ENCODE measurements at regions not wholly inside any gene's neighbourhood (a gene's known extent, or its start where the extent isn't known, plus 50 kb on each side); places are given as distances from the start of the nearest gene placed in this dataset.
A peak's percentile ranks its signal among the peaks of the same experiment; 100 is the strongest.

- Histone ChIP-seq H3K4me2 (no peak overlapping the region), H3K27ac (no peak overlapping the region), H3K4me3 (no peak overlapping the region), H3K9me3 (no peaks in the 10 kb centered on the region), H3K4me1 (0 out of 3 replicates have a peak, but pooled peaks cover under 1% of the 10 kb centered on the region)
- TF ChIP-seq FOXS1 (CRISPR knock-in tag; IDR thresholded peaks at IDR 0.05) (no peak), POLR2AphosphoS2 (conservative IDR thresholded peaks at IDR 0.05; ENCODE audit: low read length) (no peak), EHF (CRISPR knock-in tag; IDR thresholded peaks at IDR 0.05) (no peak), HOXB13 (CRISPR knock-in tag; IDR thresholded peaks at IDR 0.05; ENCODE audit: low read depth) (no peak), ZNF302 (CRISPR knock-in tag; IDR thresholded peaks at IDR 0.05) (no peak), PBX3 (IDR thresholded peaks at IDR 0.05) (no peak), MAFK (IDR thresholded peaks at IDR 0.05; ENCODE audit: partially characterized antibody) (no peak)
- TF ChIP-seq, protein P1, sequence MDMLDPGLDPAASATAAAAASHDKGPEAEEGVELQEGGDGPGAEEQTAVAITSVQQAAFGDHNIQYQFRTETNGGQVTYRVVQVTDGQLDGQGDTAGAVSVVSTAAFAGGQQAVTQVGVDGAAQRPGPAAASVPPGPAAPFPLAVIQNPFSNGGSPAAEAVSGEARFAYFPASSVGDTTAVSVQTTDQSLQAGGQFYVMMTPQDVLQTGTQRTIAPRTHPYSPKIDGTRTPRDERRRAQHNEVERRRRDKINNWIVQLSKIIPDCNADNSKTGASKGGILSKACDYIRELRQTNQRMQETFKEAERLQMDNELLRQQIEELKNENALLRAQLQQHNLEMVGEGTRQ (IDR thresholded peaks at IDR 0.05): no peak
- ChIA-PET POLR2A (no interaction called here), CTCF (no interaction called here)
- ATAC-seq (no peak), DNase-seq (ENCODE audit: low read depth in 1 of 2, low spot score in 1 of 2) (no peak), FAIRE-seq (no peak)
- 46% methylated on average over 2 of the region's 2 CpGs for WGBS (ENCODE audit: missing lambda C conversion rate)
Observed at GRCh38 chr3:147937891-147938290, 528.7 kb downstream of the ZIC1 start.

- POLR2A ChIA-PET: no interaction called here
- no peak overlapping the region for H3K4me2 ChIP-seq
- H3K27ac ChIP-seq: no peak overlapping the region
- DNase-seq (ENCODE audit: low read depth in 1 of 2, low spot score in 1 of 2) (no peak), ATAC-seq (no peak), FAIRE-seq (no peak)
- no peak overlapping the region for H3K4me3 ChIP-seq
- CTCF ChIA-PET: no interaction called here
- peaks cover 14% of the 10 kb centered on the region; the same call in 2 of the 3 replicates for H3K4me1 ChIP-seq
- no peak for TF ChIP-seq HOXB5 (CRISPR knock-in tag; IDR thresholded peaks at IDR 0.05)
- peak; percentile 67 for TF ChIP-seq MAFK (IDR thresholded peaks at IDR 0.05; ENCODE audit: partially characterized antibody)
- TF ChIP-seq PHF8 (IDR thresholded peaks at IDR 0.05; ENCODE audit: borderline replicate concordance, low read depth): no peak
- no peak for TF ChIP-seq POLR2A (IDR thresholded peaks at IDR 0.05; ENCODE audit: low read length)
- H3K9me3 ChIP-seq: no peaks in the 10 kb centered on the region
- WGBS (ENCODE audit: missing lambda C conversion rate): 94% methylated on average over 2 of the region's 2 CpGs
Observed at GRCh38 chr3:147939425-147939824, 530.3 kb downstream of the ZIC1 start.

- FAIRE-seq (no peak), ATAC-seq (no peak), DNase-seq (ENCODE audit: low read depth in 1 of 2, low spot score in 1 of 2) (no peak)
- Histone ChIP-seq H3K27ac (no peak overlapping the region), H3K4me3 (no peak overlapping the region), H3K4me1 (peaks cover 14% of the 10 kb centered on the region; the same call in 2 of the 3 replicates), H3K4me2 (no peak overlapping the region), H3K9me3 (no peaks in the 10 kb centered on the region)
- ChIA-PET POLR2A (no interaction called here), CTCF (no interaction called here)
- WGBS (ENCODE audit: missing lambda C conversion rate): 89% methylated on average over 7 of the region's 7 CpGs
- TF ChIP-seq HEYL (CRISPR knock-in tag; IDR thresholded peaks at IDR 0.05) (no peak), BHLHE40 (IDR thresholded peaks at IDR 0.05; ENCODE audit: low read depth, low read length) (no peak), ZC3H11A (IDR thresholded peaks at IDR 0.05) (no peak), CBX8 (IDR thresholded peaks at IDR 0.05) (no peak), GATA3 (IDR thresholded peaks at IDR 0.05; ENCODE audit: borderline replicate concordance) (no peak), NFE2L2 (conservative IDR thresholded peaks at IDR 0.05; ENCODE audit: low read length) (no peak), HOXA7 (CRISPR knock-in tag; IDR thresholded peaks at IDR 0.05) (no peak)
- TF ChIP-seq, protein P2, sequence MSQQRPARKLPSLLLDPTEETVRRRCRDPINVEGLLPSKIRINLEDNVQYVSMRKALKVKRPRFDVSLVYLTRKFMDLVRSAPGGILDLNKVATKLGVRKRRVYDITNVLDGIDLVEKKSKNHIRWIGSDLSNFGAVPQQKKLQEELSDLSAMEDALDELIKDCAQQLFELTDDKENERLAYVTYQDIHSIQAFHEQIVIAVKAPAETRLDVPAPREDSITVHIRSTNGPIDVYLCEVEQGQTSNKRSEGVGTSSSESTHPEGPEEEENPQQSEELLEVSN (IDR thresholded peaks at IDR 0.05; ENCODE audit: borderline replicate concordance, low read depth): no peak
Observed at GRCh38 chr3:147939839-147940238, 530.7 kb downstream of the ZIC1 start.

DNA sequence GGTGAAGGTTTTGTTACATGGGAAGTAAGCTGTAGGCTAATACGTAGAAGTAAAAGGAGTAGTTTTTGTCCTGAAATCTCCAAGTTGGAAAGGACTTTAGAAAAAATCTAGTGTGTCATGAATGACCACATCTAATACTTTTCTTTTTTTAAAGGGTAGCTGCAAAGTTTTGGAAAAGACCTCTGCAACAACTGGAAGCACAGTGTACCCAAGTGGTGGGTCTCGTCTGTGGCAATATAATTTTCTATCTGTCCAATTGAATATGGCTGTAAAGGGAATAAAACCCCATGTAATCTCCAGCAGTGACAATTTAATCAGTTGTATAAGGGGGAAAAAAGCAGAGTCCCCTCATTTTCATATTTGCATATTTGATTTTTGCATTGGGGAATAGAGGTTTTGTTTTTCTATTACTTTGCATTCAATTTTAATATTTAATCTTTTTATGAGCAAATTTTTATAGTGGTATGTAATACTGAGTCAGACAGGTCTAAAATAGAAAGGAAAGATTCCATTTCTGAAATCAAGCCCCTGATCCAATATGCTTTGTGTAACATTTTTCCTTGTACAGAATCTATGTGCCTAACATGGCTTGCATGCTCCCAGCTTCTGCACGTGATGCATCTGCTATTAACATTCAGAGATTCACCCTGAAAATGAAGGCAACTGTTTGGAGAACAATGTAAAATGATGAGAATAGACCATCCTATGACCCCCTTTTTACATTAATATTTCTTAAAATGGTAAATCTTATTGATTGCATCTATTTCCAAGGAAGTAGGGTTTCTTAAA is 531.4 kb downstream of the ZIC1 start:
- WGBS (ENCODE audit: missing lambda C conversion rate): 51% methylated on average over 3 of the region's 3 CpGs
- no peak for TF ChIP-seq MYC (IDR thresholded peaks at IDR 0.05; ENCODE audit: borderline replicate concordance, low read length)
- TF ChIP-seq, protein P2 (IDR thresholded peaks at IDR 0.05; ENCODE audit: borderline replicate concordance, low read depth): no peak
- no peak for TF ChIP-seq CEBPB (IDR thresholded peaks at IDR 0.05)
- TF ChIP-seq, protein P3, sequence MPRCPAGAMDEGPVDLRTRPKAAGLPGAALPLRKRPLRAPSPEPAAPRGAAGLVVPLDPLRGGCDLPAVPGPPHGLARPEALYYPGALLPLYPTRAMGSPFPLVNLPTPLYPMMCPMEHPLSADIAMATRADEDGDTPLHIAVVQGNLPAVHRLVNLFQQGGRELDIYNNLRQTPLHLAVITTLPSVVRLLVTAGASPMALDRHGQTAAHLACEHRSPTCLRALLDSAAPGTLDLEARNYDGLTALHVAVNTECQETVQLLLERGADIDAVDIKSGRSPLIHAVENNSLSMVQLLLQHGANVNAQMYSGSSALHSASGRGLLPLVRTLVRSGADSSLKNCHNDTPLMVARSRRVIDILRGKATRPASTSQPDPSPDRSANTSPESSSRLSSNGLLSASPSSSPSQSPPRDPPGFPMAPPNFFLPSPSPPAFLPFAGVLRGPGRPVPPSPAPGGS (IDR thresholded peaks at IDR 0.05): no peak
- no peak for TF ChIP-seq POLR2A (IDR thresholded peaks at IDR 0.05; ENCODE audit: low read length)
- TF ChIP-seq ZSCAN20 (CRISPR knock-in tag; IDR thresholded peaks at IDR 0.05): no peak
- TF ChIP-seq GATA3 (IDR thresholded peaks at IDR 0.05; ENCODE audit: borderline replicate concordance): no peak
- TF ChIP-seq HOXB5 (CRISPR knock-in tag; IDR thresholded peaks at IDR 0.05): no peak
- TF ChIP-seq JUN (IDR thresholded peaks at IDR 0.05): no peak
- TF ChIP-seq, protein P1 (IDR thresholded peaks at IDR 0.05): no peak
- TF ChIP-seq, protein P4, sequence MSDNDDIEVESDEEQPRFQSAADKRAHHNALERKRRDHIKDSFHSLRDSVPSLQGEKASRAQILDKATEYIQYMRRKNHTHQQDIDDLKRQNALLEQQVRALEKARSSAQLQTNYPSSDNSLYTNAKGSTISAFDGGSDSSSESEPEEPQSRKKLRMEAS (IDR thresholded peaks at IDR 0.05): no peak
- TF ChIP-seq HDAC2 (IDR thresholded peaks at IDR 0.05): no peak

More for the DNA sequence above, 531.4 kb downstream of the ZIC1 start:
- Histone ChIP-seq H3K9me3 (no peaks in the 10 kb centered on the region), H3K27ac (no peak overlapping the region), H3K4me1 (peaks cover 14% of the 10 kb centered on the region), H3K4me2 (no peak overlapping the region), H3K4me3 (no peak overlapping the region)
- ATAC-seq (no peak), DNase-seq (ENCODE audit: low read depth in 1 of 2, low spot score in 1 of 2) (no peak), FAIRE-seq (no peak)
- CTCF ChIA-PET: no interaction called here
- POLR2A ChIA-PET: no interaction called here
